C4-2B (cell line): ENCODE measurements at regions not wholly inside any gene's neighbourhood (a gene's known extent, or its start where the extent isn't known, plus 50 kb on each side); places are given as distances from the start of the nearest gene placed in this dataset.

Experiments
- H3K27ac ChIP-seq: fragments of 450-650 bp; 2 replicates; pipeline ENCODE4 v1.5.1; 2017
- CTCF ChIP-seq: fragments of 450-650 bp; conservative IDR thresholded peaks from 2 replicates; pipeline ENCODE4 v1.5.1; 2017; ENCODE audit warnings: mild to moderate bottlenecking
- ZFX ChIP-seq: fragments of 450-650 bp; IDR thresholded peaks from 2 replicates; pipeline ENCODE4 v1.6.1; 2017

- no peak for TF ChIP-seq CTCF
- TF ChIP-seq ZFX, result no peak
- no peak overlapping the region for H3K27ac ChIP-seq
Observed at GRCh38 chrX:45907786-45908185, 637.4 kb downstream of the ZNF674 start.

GRCh38 chrX:45903781-45904201 is 641.4 kb downstream of the ZNF674 start:
- no peak for TF ChIP-seq ZFX
- TF ChIP-seq CTCF, result no peak
- H3K27ac ChIP-seq, result no peak overlapping the region

GRCh38 chrX:45900766-45901615 is 644.2 kb downstream of the ZNF674 start:
- TF ChIP-seq CTCF (no peak), ZFX (no peak)
- H3K27ac ChIP-seq, result no peak overlapping the region

GRCh38 chrX:45894864-45895645 is 650.2 kb downstream of the ZNF674 start:
- TF ChIP-seq CTCF (no peak), ZFX (no peak)
- H3K27ac ChIP-seq, result no peak overlapping the region

- TF ChIP-seq ZFX (no peak), CTCF (no peak)
- no peak overlapping the region for H3K27ac ChIP-seq
Observed at GRCh38 chrX:45889471-45889870, 655.8 kb downstream of the ZNF674 start.

GRCh38 chrX:45888518-45888917 is 656.7 kb downstream of the ZNF674 start:
- no peak overlapping the region for H3K27ac ChIP-seq
- no peak for TF ChIP-seq CTCF
- no peak for TF ChIP-seq ZFX

- TF ChIP-seq ZFX (no peak), CTCF (no peak)
Observed at GRCh38 chrX:45885931-45886330, 659.3 kb downstream of the ZNF674 start.

More at GRCh38 chrX:45885931-45886330, 659.3 kb downstream of the ZNF674 start:
- no peak overlapping the region for H3K27ac ChIP-seq
